Testis (tissue), 2 donors: ENCODE measurements at regions not wholly inside any gene's neighbourhood (a gene's known extent, or its start where the extent isn't known, plus 50 kb on each side); places are given as distances from the start of the nearest gene placed in this dataset.

ENCODE experiments used
- DNase-seq: peaks from one replicate; pipeline ENCODE4 v3.0.0-alpha.2; 2019
- H3K27ac ChIP-seq, 2 donors: fragments of 200-600 bp; sonication (generic); one replicate each; pipeline ENCODE4 v1.5.1; 2019
- H3K27me3 ChIP-seq: fragments of 200-600 bp; sonication (generic); one replicate; pipeline ENCODE4 v1.5.1; 2019
- H3K36me3 ChIP-seq: fragments of 200-600 bp; sonication (generic); one replicate; pipeline ENCODE4 v1.5.1; 2017; ENCODE audit warnings: low read depth; ENCODE audit errors: missing control alignments
- H3K4me1 ChIP-seq: fragments of 200-600 bp; sonication (generic); one replicate; pipeline ENCODE4 v1.5.1; 2019
- H3K4me3 ChIP-seq, 2 donors: fragments of 200-600 bp; sonication (generic); one replicate each; pipeline ENCODE4 v1.5.1; 2017 to 2019
- H3K9me3 ChIP-seq: fragments of 200-600 bp; sonication (generic); one replicate; pipeline ENCODE4 v1.5.1; 2017
- POLR2A ChIP-seq: fragments of 450-650 bp; IDR thresholded peaks from one replicate; pipeline ENCODE4 v1.6.1; 2017; ENCODE audit warnings: antibody characterized with exemption, mild to moderate bottlenecking, moderate library complexity
- WGBS, 2 donors: methylation state at CpG; one replicate each; pipeline ENCODE4 v1.1.5; 2018; 5-methylcytosine and 5-hydroxymethylcytosine counted together
- intact Hi-C: fragments of 100-400 bp; cut with DNase I; formaldehyde crosslinking; loops from one replicate; pipeline ENCODE4 v1.15.1; 2023; ENCODE audit warnings: low total_unique reads
- TF ChIP-seq, protein P1 (sequence below), 3 experiments: fragments of 450-650 bp in 2 of 3; fragments of 200-600 bp in 1 of 3; sonication (generic) in 1 of 3; IDR thresholded peaks; one replicate each; pipeline ENCODE4 v1.5.1; 2016 to 2019; ENCODE audit warnings: antibody characterized with exemption in 3 of 3, mild to moderate bottlenecking in 2 of 3, moderate library complexity in 1 of 3

DNA sequence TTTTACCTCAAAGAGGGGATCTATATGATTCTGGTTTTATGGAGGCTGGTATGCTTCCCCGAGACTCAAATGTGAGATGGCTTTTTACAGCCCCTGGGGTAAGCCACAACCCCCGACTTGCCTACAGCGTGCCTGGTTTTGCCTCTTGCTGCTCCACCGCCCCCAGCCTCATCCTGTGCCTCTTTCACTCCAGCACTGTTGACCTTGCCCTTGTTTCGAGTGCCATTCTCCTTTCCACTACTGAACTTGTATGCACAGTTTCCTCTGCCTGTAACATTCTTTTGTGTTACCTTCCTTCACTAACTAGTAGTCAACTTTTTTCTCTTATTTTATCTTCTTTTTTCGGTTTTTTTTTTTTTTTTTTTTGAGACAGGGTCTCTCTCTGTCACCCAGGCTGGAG is 219.0 kb upstream of the ZBED5 start:
- Histone ChIP-seq H3K4me3 (no peak overlapping the region), H3K4me1 (no peaks in the 10 kb centered on the region), H3K27me3 (no peaks in the 10 kb centered on the region), H3K27ac (no peak overlapping the region), H3K9me3 (no peaks in the 10 kb centered on the region), H3K36me3 (no peaks in the 10 kb centered on the region)
- 88 to 93% methylated on average over 6 of the region's 6 CpGs for WGBS, 2 donors
- no peak for DNase-seq
- no peak for TF ChIP-seq POLR2A
- TF ChIP-seq, protein P1, sequence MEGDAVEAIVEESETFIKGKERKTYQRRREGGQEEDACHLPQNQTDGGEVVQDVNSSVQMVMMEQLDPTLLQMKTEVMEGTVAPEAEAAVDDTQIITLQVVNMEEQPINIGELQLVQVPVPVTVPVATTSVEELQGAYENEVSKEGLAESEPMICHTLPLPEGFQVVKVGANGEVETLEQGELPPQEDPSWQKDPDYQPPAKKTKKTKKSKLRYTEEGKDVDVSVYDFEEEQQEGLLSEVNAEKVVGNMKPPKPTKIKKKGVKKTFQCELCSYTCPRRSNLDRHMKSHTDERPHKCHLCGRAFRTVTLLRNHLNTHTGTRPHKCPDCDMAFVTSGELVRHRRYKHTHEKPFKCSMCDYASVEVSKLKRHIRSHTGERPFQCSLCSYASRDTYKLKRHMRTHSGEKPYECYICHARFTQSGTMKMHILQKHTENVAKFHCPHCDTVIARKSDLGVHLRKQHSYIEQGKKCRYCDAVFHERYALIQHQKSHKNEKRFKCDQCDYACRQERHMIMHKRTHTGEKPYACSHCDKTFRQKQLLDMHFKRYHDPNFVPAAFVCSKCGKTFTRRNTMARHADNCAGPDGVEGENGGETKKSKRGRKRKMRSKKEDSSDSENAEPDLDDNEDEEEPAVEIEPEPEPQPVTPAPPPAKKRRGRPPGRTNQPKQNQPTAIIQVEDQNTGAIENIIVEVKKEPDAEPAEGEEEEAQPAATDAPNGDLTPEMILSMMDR (IDR thresholded peaks at IDR 0.05): no peak
- intact Hi-C loops: no loop called here

DNA sequence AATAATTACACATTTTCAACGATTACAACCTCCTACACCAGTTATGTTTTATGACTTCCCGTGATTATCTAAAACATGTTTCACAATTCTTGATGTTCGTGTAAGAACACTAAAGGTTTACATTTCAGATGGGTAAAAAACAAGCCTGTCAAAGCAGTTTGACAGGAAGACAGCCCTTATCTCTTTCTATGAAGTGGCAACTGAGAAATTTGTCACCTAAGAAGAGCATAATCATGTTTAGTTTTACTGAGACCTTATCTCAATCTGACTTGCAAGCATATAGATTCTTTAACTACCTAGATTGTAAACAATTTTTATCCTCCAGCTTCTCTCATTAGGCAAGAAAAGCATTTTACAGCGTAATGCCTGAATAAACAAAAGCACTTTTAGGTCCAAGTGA is 218.4 kb upstream of the ZBED5 start:
- H3K4me1 ChIP-seq: no peaks in the 10 kb centered on the region
- H3K27me3 ChIP-seq: no peaks in the 10 kb centered on the region
- no peaks in the 10 kb centered on the region for H3K36me3 ChIP-seq
- H3K9me3 ChIP-seq: no peaks in the 10 kb centered on the region
- H3K4me3 ChIP-seq: no peak overlapping the region
- no peak for DNase-seq
- 73 to 74% methylated on average over 4 of the region's 4 CpGs for WGBS, 2 donors
- intact Hi-C loops: no loop called here
- no peak for TF ChIP-seq POLR2A
- TF ChIP-seq, protein P1 (IDR thresholded peaks at IDR 0.05): no peak
- H3K27ac ChIP-seq: no peak overlapping the region

DNA sequence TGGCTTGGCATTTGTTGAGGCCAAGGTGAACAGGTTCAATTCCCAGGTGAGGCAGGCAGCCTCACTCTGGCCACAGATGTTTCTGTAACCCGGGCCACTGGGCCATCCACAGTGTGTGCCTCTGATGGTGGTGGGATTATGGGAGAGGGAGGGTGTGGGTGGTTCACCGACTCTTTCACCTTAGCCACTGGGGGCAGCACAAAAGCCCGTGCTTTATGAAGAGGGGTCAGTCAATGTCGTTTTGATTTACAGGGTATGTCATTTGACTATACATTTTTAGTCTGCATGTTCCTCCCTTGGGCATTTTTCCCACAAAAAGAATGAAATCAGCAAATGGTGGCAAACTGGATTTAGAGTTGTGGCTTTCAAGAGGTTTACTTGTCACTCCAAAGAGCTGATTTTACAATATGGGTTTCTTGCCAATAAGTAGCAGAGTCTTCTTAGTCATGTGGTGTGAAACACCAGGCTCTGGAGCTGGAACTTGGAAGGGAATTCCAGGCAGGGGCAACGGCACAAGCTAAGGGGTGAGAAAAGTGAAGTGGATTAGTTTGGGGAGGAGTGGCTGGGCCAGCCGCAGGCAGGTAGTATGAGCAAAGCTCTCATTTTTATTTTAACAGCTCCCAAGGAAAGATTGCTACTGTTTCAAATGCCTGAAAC is 217.8 kb upstream of the ZBED5 start:
- H3K36me3 ChIP-seq: no peaks in the 10 kb centered on the region
- no peaks in the 10 kb centered on the region for H3K27me3 ChIP-seq
- H3K27ac ChIP-seq: no peak overlapping the region
- no peaks in the 10 kb centered on the region for H3K4me1 ChIP-seq
- H3K9me3 ChIP-seq: no peaks in the 10 kb centered on the region
- intact Hi-C loops: no loop called here
- 69 to 75% methylated on average over 5 to 6 of the region's 6 CpGs for WGBS, 2 donors
- no peak for TF ChIP-seq POLR2A
- TF ChIP-seq, protein P1 (IDR thresholded peaks at IDR 0.05): no peak
- H3K4me3 ChIP-seq: no peak overlapping the region
- no peak for DNase-seq

DNA sequence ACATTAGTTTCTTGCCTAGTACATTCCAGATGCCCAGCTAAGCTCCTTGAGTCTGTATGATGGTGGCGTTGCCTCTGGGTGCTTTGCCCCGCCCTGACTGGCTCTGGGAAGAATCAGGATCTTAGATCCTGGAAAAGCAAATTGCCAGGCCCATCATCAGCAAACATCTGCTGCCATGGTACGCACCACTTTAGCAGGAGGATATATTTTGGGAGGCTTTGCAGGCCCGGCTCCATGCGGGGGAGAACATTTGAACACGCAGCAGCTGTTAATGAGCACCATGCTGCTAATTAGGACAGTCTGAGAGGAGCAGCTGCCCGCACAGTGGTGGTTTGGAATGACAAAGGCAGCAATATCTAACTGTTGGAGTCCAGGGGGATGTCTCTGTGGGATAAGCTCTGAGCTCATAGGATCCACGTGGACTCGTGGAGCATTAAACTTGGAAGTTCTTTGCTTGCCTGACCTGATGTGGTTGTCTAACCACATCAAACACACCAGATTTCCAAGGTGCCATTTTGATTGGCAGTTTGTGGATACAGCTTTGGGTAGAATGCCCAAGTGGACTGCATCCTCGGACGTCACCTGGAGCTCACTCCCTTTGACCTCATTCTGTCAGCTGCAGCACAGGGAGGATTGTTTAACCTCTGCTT is 217.0 kb upstream of the ZBED5 start:
- no peaks in the 10 kb centered on the region for H3K27me3 ChIP-seq
- H3K4me1 ChIP-seq: no peaks in the 10 kb centered on the region
- no peaks in the 10 kb centered on the region for H3K36me3 ChIP-seq
- H3K27ac ChIP-seq: no peak overlapping the region
- intact Hi-C loops: no loop called here
- no peak overlapping the region for H3K4me3 ChIP-seq
- no peak for DNase-seq
- WGBS, 2 donors: 78 to 90% methylated on average over 7 to 11 of the region's 11 CpGs
- H3K9me3 ChIP-seq: no peaks in the 10 kb centered on the region
- TF ChIP-seq, protein P1 (IDR thresholded peaks at IDR 0.05): no peak
- TF ChIP-seq POLR2A: no peak

DNA sequence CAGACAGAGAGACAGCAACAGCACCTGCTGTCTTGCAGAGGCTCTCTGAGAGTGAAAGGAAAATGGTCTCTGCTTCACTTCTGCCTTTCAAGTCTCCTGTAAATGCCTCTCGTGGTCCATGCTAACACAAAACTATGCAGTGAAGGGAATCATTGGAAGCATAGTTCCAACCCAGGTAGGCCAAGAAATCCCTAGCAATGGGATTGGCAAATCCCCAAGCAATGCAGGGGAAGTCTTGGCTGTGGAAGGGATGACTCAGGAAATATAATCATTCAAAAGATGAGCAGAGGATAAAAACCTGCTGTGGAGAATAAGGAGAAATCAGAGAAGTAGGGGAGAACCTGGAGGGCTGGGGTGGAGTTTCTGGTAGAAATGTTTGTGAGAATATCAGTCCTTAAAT is 216.1 kb upstream of the ZBED5 start:
- H3K4me1 ChIP-seq: no peaks in the 10 kb centered on the region
- no peaks in the 10 kb centered on the region for H3K27me3 ChIP-seq
- intact Hi-C loops: no loop called here
- TF ChIP-seq, protein P1 (IDR thresholded peaks at IDR 0.05): no peak
- no peak for TF ChIP-seq POLR2A
- H3K36me3 ChIP-seq: no peaks in the 10 kb centered on the region
- DNase-seq: no peak
- H3K27ac ChIP-seq: no peak overlapping the region
- H3K9me3 ChIP-seq: no peaks in the 10 kb centered on the region
- WGBS, 2 donors: 100% methylated on average over 1 of the region's 1 CpG
- no peak overlapping the region for H3K4me3 ChIP-seq
